Fibroblast of mammary gland (primary cell): ENCODE measurements at regions not wholly inside any gene's neighbourhood (a gene's known extent, or its start where the extent isn't known, plus 50 kb on each side); places are given as distances from the start of the nearest gene placed in this dataset.
"Not testable (repeated sequence)": the region's sequence is repeated elsewhere in the genome, so short reads cannot be mapped to it uniquely, and the experiment has no call there.

Experiments used
- DNase-seq: peaks from one replicate; pipeline ENCODE4 v3.0.0-alpha.2; 2010; ENCODE audit warnings: low read depth
- H3K4me3 ChIP-seq: 2 replicates; pipeline ENCODE4 v1.5.1; 2011; ENCODE audit warnings: low read depth, mild to moderate bottlenecking, low read length, moderate library complexity; ENCODE audit not compliant: control insufficient read depth
- CTCF ChIP-seq: conservative IDR thresholded peaks from 2 replicates; pipeline ENCODE4 v1.5.1; 2011; ENCODE audit warnings: low read depth, low read length, inconsistent platforms; ENCODE audit not compliant: control insufficient read depth, insufficient read depth

- DNase-seq, result no peak
- TF ChIP-seq CTCF, result no peak
- no peak overlapping the region for H3K4me3 ChIP-seq
Observed at GRCh38 chr11:87456499-87456898, 418.8 kb downstream of the TMEM135 start.

- no peak for DNase-seq
- no peak overlapping the region for H3K4me3 ChIP-seq
- TF ChIP-seq CTCF, result no peak
Observed at GRCh38 chr11:87455180-87455579, 417.4 kb downstream of the TMEM135 start.

GRCh38 chr11:87454241-87454640 is 416.5 kb downstream of the TMEM135 start:
- DNase-seq, result no peak
- no peak overlapping the region for H3K4me3 ChIP-seq
- TF ChIP-seq CTCF, result no peak

GRCh38 chr11:87453531-87454089 is 415.9 kb downstream of the TMEM135 start:
- TF ChIP-seq CTCF, result no peak
- no peak for DNase-seq
- H3K4me3 ChIP-seq, result no peak overlapping the region

GRCh38 chr11:87452025-87452424 is 414.3 kb downstream of the TMEM135 start:
- DNase-seq, H3K4me3 ChIP-seq: not testable (repeated sequence)

GRCh38 chr11:87451395-87451794 is 413.7 kb downstream of the TMEM135 start:
- H3K4me3 ChIP-seq, result no peak overlapping the region
- DNase-seq, result no peak
- TF ChIP-seq CTCF, result no peak

GRCh38 chr11:87447606-87448005 is 409.9 kb downstream of the TMEM135 start:
- no peak for DNase-seq
- H3K4me3 ChIP-seq, result no peak overlapping the region
- TF ChIP-seq CTCF, result no peak

GRCh38 chr11:87444993-87445392 is 407.3 kb downstream of the TMEM135 start:
- peak; percentile 27 for DNase-seq
- H3K4me3 ChIP-seq, result no peak overlapping the region
- no peak for TF ChIP-seq CTCF
